GM12878 (cell line): ENCODE measurements at regions not wholly inside any gene's neighbourhood (a gene's known extent, or its start where the extent isn't known, plus 50 kb on each side); places are given as distances from the start of the nearest gene placed in this dataset.

Experiments
- ATAC-seq: fragments of 200-7000 bp; cut with Tn5 transposase; 3 replicates; pipeline ENCODE4 v1.9.1; 2020; ENCODE audit warnings: mild to moderate bottlenecking, moderate library complexity
- BruUV-seq: library from RNA; stranded (reverse); fragments of 400-500 nt; replicated peaks from 2 replicates; lab custom pipeline; 2021; lab: Mats Ljungman, UMichigan
- CTCF ChIA-PET: fragments of 300-600 bp; sonication (Branson Sonifier 250); formaldehyde crosslinking; extraction: SDS; loops from one replicate; lab custom pipeline; 2021; ENCODE audit warnings: inconsistent platforms; lab: Yijun Ruan, JAX
- POLR2A ChIA-PET: fragments of 350-600 bp; formaldehyde crosslinking; extraction: SDS; loops from one replicate; lab custom pipeline; 2021; ENCODE audit warnings: inconsistent platforms; lab: Charles Lee
- RAD21 ChIA-PET: fragments of 300-600 bp; sonication (Branson Sonifier 250); formaldehyde crosslinking; loops from one replicate; lab custom pipeline; 2023; ENCODE audit warnings: antibody characterized with exemption; ENCODE audit not compliant: unreplicated experiment; lab: Charles Lee
- SMC1A ChIA-PET: fragments of 300-600 bp; sonication (Branson Sonifier 250); formaldehyde crosslinking; loops from one replicate; lab custom pipeline; 2023; ENCODE audit not compliant: unreplicated experiment, uncharacterized antibody; lab: Charles Lee
- DNase-seq: peaks from one replicate; pipeline ENCODE4 v3.0.0-alpha.2; 2011; ENCODE audit warnings: low read depth, low spot score
- FAIRE-seq: peaks from 3 replicates; lab custom pipeline; 2011; peaks lifted over from hg19 to GRCh38; lab: Jason Lieb, UNC
- H2AFZ ChIP-seq: 2 replicates; pipeline ENCODE4 v1.6.0; 2011; ENCODE audit warnings: low read depth, low read length, control low read depth; ENCODE audit not compliant: control insufficient read depth
- H3K27ac ChIP-seq: 2 replicates; pipeline ENCODE4 v1.5.1; 2011; ENCODE audit warnings: control low read depth; ENCODE audit not compliant: control insufficient read depth, insufficient read depth
- H3K27me3 ChIP-seq, 2 experiments: replicated peaks in 1 of 2; 2 replicates each; pipeline versions ENCODE4 v1.6.0 to v1.6.1; 2011; ENCODE audit warnings: low read length in 1 of 2; ENCODE audit not compliant: control insufficient read depth in 2 of 2, insufficient read depth in 2 of 2
- H3K36me3 ChIP-seq, 2 experiments: 2 replicates each; pipeline ENCODE4 v1.5.1; 2011; ENCODE audit warnings: low read length in 1 of 2; ENCODE audit not compliant: control insufficient read depth in 2 of 2, insufficient read depth in 2 of 2
- H3K4me1 ChIP-seq: 2 replicates; pipeline ENCODE4 v1.6.1; 2011; ENCODE audit warnings: mild to moderate bottlenecking, low read length, moderate library complexity, mixed read lengths; ENCODE audit not compliant: control insufficient read depth, insufficient read depth
- H3K4me2 ChIP-seq: 2 replicates; pipeline ENCODE4 v1.6.0; 2011; ENCODE audit warnings: control low read depth; ENCODE audit not compliant: control insufficient read depth, insufficient read depth
- H3K4me3 ChIP-seq: fragments of 200-600 bp; sonication (generic); 2 replicates; pipeline ENCODE4 v1.5.1; 2016
- H3K79me2 ChIP-seq: 2 replicates; pipeline ENCODE4 v1.6.0; 2011; ENCODE audit warnings: low read length; ENCODE audit not compliant: control insufficient read depth, insufficient read depth
- H3K9ac ChIP-seq: 2 replicates; pipeline ENCODE4 v1.8.0; 2011; ENCODE audit warnings: low read length, control low read depth, mixed read lengths; ENCODE audit not compliant: control insufficient read depth, insufficient read depth
- H3K9me3 ChIP-seq: replicated peaks from 3 replicates; pipeline ENCODE4 v1.5.1; 2011; ENCODE audit warnings: mild to moderate bottlenecking, low read length; ENCODE audit not compliant: control insufficient read depth, insufficient read depth
- H4K20me1 ChIP-seq: 2 replicates; pipeline ENCODE4 v1.6.0; 2011; ENCODE audit not compliant: control insufficient read depth, insufficient read depth
- CBX5 ChIP-seq: sonication (generic); IDR thresholded peaks from 2 replicates; pipeline ENCODE4 v1.6.1; 2016; ENCODE audit warnings: low read depth, moderate library complexity, mild to moderate bottlenecking, inconsistent platforms
- CHD2 ChIP-seq: IDR thresholded peaks from 2 replicates; pipeline ENCODE4 v1.6.1; 2011; ENCODE audit warnings: low read depth, low read length, improper control_type of control experiment, borderline replicate concordance
- EGR1 ChIP-seq, 2 experiments: IDR thresholded peaks; 1 replicate in 1 of 2; 2 replicates in 1 of 2; pipeline ENCODE4 v1.6.1; 2011 to 2012; ENCODE audit warnings: low read depth in 2 of 2, low read length in 2 of 2, borderline replicate concordance in 1 of 2, mild to moderate bottlenecking in 1 of 2, moderate library complexity in 1 of 2
- KDM1A ChIP-seq: fragments of 200-600 bp; sonication (generic); IDR thresholded peaks from 2 replicates; pipeline ENCODE4 v1.6.1; 2016; ENCODE audit warnings: borderline replicate concordance
- KLF5 ChIP-seq: fragments of 450-650 bp; IDR thresholded peaks from 2 replicates; pipeline ENCODE4 v1.6.1; 2014; ENCODE audit warnings: mild to moderate bottlenecking; ENCODE audit not compliant: partially characterized antibody
- NRF1 ChIP-seq: conservative IDR thresholded peaks from 2 replicates; pipeline ENCODE4 v1.6.1; 2011; ENCODE audit warnings: mild to moderate bottlenecking, low read depth, low read length, improper control_type of control experiment
- RELB ChIP-seq: fragments of 450-650 bp; IDR thresholded peaks from 2 replicates; pipeline ENCODE4 v1.6.1; 2017; ENCODE audit warnings: low read depth, mild to moderate bottlenecking, moderate library complexity
- ZBTB33 ChIP-seq: fragments of 450-650 bp; IDR thresholded peaks from 2 replicates; pipeline ENCODE4 v1.6.1; 2017; ENCODE audit warnings: mild to moderate bottlenecking
- WGBS: methylation state at CpG from one replicate; pipeline ENCODE4 v1.1.6; 2016; ENCODE audit warnings: low lambda C conversion rate; ENCODE audit not compliant: insufficient replicate concordance, insufficient coverage; ENCODE audit errors: missing lambda C conversion rate; 5-methylcytosine and 5-hydroxymethylcytosine counted together
- in situ Hi-C: fragments of 300-500 bp; cut with MboI; formaldehyde crosslinking; loops from 9 replicates; pipeline ENCODE4 v1.14.3; 2018; ENCODE audit warnings: mixed read lengths
- intact Hi-C: fragments of 100-400 bp; cut with micrococcal nuclease; formaldehyde crosslinking; loops from one replicate; pipeline ENCODE4 v1.14.2; 2022; ENCODE audit not compliant: unreplicated experiment

- H3K27me3 ChIP-seq = peaks cover 0 to 3% of the 10 kb centered on the region in 2 experiments; a peak in 3 of 4 replicates
- DNase-seq = no peak
- SMC1A ChIA-PET = no interaction called here
- no peak overlapping the region for H2AFZ ChIP-seq
- H3K9me3 ChIP-seq = no peaks in the 10 kb centered on the region
- no peak overlapping the region for H3K4me2 ChIP-seq
- no peak overlapping the region for H3K9ac ChIP-seq
- no TSS peak for BruUV-seq
- RAD21 ChIA-PET = no interaction called here
- no peak overlapping the region for H3K4me3 ChIP-seq
- no peak overlapping the region for H3K27ac ChIP-seq
- no peaks in the 10 kb centered on the region for H3K36me3 ChIP-seq
- POLR2A ChIA-PET = no interaction called here
- intact Hi-C loops (no loop called here), in situ Hi-C loops (loop anchor here (10.0 kb wide), 1 partner anchor 661 kb away; no protein-coding TSS in a partner anchor)
- H4K20me1 ChIP-seq = no peaks in the 10 kb centered on the region
- no peaks in the 10 kb centered on the region for H3K79me2 ChIP-seq
- ATAC-seq = no peak
- CTCF ChIA-PET = no interaction called here
- FAIRE-seq = no peak
- TF ChIP-seq CHD2 (no peak), NRF1 (no peak), EGR1 (IDR thresholded peaks at IDR 0.05; ENCODE audit: borderline replicate concordance in 1 of 2, low read depth in 2 of 2, low read length in 2 of 2) (no peak), RELB (no peak), KDM1A (no peak)
- no peaks in the 10 kb centered on the region for H3K4me1 ChIP-seq
Observed at GRCh38 chr21:35405981-35406380, 356.9 kb upstream of the RUNX1 start.

- FAIRE-seq (no peak), DNase-seq (no peak), ATAC-seq (no peak)
- H3K4me2 ChIP-seq = no peak overlapping the region
- H3K9ac ChIP-seq = no peak overlapping the region
- no peak overlapping the region for H3K4me3 ChIP-seq
- in situ Hi-C loops = loop anchor here (10.0 kb wide), 1 partner anchor 659 kb away; no protein-coding TSS in a partner anchor
- intact Hi-C loops = no loop called here
- ChIA-PET CTCF (no interaction called here), POLR2A (no interaction called here), SMC1A (no interaction called here), RAD21 (no interaction called here)
- H2AFZ ChIP-seq = no peak overlapping the region
- H4K20me1 ChIP-seq = no peaks in the 10 kb centered on the region
- H3K79me2 ChIP-seq = no peaks in the 10 kb centered on the region
- 2% methylated on average over 3 of the region's 3 CpGs for WGBS
- H3K36me3 ChIP-seq = no peaks in the 10 kb centered on the region
- H3K9me3 ChIP-seq = no peaks in the 10 kb centered on the region
- H3K27me3 ChIP-seq = peaks cover 0 to 3% of the 10 kb centered on the region in 2 experiments; a peak in 3 of 4 replicates
- H3K4me1 ChIP-seq = no peaks in the 10 kb centered on the region
- H3K27ac ChIP-seq = no peak overlapping the region
- TF ChIP-seq KLF5 (no peak), CHD2 (no peak), ZBTB33 (no peak), CBX5 (no peak)
- BruUV-seq = no TSS peak
Observed at GRCh38 chr21:35404247-35404646, 355.1 kb upstream of the RUNX1 start.
